Activated CD4-positive, alpha-beta memory T cell treated with anti-CD3 and anti-CD28 coated beads, Interleukin-2, amount 10 ng/mL, durations not matched to agents 7 days and 5 days (primary cell): ENCODE measurements at regions not wholly inside any gene's neighbourhood (a gene's known extent, or its start where the extent isn't known, plus 50 kb on each side); places are given as distances from the start of the nearest gene placed in this dataset.

ENCODE experiments used
- CTCF ChIA-PET: fragments of 350-600 bp; sonication (Branson Sonifier 250); formaldehyde crosslinking; loops from one replicate; lab custom pipeline; 2021; ENCODE audit warnings: antibody characterized with exemption, inconsistent platforms; lab: Charles Lee
- POLR2A ChIA-PET: fragments of 350-600 bp; sonication (Branson Sonifier 250); formaldehyde crosslinking; loops from one replicate; lab custom pipeline; 2021; ENCODE audit warnings: antibody characterized with exemption; lab: Charles Lee
- DNase-seq: peaks from one replicate; pipeline ENCODE4 v3.0.0-alpha.2; 2020
- H3K27ac Mint-ChIP-seq: one replicate; pipeline ENCODE4 v1.8.0; 2021; ENCODE audit warnings: mild to moderate bottlenecking, mixed read lengths
- H3K27me3 Mint-ChIP-seq: one replicate; pipeline ENCODE4 v1.8.0; 2021; ENCODE audit warnings: mixed read lengths
- H3K36me3 Mint-ChIP-seq: one replicate; pipeline ENCODE4 v1.8.0; 2021; ENCODE audit warnings: low read depth, mixed read lengths
- H3K4me1 Mint-ChIP-seq: one replicate; pipeline ENCODE4 v1.8.0; 2021; ENCODE audit warnings: mixed read lengths
- H3K4me3 Mint-ChIP-seq: one replicate; pipeline ENCODE4 v1.8.0; 2021; ENCODE audit warnings: mild to moderate bottlenecking, mixed read lengths
- H3K9me3 Mint-ChIP-seq: one replicate; pipeline ENCODE4 v1.8.0; 2021; ENCODE audit warnings: mixed read lengths

DNA sequence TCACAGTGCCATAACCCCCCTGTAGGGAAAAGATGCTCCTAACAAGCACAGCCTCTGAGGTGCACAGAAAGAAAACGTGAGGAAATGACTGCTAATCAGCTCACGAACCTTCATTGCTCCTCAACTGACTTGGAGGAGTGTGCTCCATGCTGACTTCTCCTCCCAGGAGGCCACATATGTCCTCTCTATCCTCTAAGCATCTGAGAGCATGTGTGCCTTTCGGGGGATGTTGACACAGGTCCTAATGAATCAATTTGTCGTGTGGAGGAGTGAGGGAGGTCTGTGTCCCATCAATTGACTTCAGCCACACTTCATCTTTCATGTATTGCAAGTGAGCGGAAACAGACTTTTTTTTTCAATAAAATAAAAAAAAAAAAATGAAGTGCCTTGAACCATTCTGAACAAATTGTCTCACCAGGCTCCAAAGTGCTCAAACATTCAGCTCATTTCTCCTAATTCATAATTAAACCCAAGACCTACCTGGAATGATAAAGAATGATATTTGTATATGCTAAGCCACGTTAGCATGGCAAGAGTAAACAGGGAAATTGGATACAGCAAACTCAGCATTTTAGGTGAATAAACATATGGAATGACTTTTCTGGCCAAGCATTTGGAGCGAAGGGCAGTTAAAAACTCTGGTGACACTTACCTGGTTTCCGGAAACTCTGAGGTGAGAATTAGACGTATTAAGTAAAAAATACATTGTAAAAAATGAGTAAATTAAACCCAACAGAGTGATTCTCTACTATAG lies 317.6 kb upstream of the FAT3 start:
- POLR2A ChIA-PET = no interaction called here

DNA sequence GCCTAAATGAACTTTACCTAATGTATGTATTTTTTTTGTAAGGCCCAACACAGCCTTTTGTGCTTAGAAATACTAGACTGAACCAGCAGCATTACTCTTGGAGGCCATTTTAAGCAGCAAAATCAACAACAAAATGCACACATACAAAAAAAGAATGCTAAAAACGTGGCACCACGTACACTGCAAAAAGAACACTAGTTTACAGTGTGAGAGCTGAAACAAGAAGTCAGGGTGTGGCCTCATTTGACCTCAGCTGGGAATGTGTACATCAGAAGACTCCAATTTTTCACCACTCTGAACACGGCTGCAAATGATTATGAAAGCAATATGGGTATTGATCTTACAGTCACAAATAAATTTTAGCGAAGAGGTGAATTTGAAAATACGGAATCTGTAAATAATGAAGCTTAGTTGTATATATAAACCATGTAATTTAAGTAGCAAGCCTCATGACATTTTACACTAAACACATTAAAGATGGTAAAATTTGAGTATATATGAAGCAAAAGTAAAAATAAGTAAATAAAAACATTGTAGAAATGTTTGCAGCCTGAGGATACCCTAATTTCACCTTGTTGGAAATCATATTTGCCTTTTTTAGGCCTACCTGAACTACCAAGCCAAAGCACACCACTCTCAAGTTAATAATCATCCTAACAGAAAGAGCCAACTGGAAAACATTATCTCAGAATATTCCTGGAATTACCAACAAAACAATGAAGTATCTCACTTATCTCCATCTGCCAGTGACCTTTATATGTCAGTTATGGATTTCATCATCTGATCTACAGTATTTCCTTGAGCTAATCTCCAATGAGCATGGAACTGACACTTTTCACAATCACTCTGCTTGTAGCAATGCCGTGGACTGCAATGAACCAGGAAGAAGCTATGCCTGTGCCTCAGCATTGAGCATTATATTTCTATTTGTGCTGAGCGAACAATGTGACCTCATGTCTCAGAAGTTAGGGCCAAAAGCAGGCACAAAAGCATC lies 319.5 kb upstream of the FAT3 start:
- Mint-ChIP-seq H3K9me3 (peaks cover 5% of the 10 kb centered on the region), H3K27me3 (no peaks in the 10 kb centered on the region), H3K4me1 (no peaks in the 10 kb centered on the region), H3K4me3 (no peak overlapping the region), H3K36me3 (no peaks in the 10 kb centered on the region), H3K27ac (no peak overlapping the region)
- ChIA-PET POLR2A (no interaction called here), CTCF (no interaction called here)
- no peak for DNase-seq

More for the DNA sequence above, 317.6 kb upstream of the FAT3 start:
- CTCF ChIA-PET = no interaction called here
- DNase-seq = no peak
- H3K27me3 Mint-ChIP-seq = no peaks in the 10 kb centered on the region
- H3K4me3 Mint-ChIP-seq = no peak overlapping the region
- no peaks in the 10 kb centered on the region for H3K4me1 Mint-ChIP-seq
- H3K36me3 Mint-ChIP-seq = no peaks in the 10 kb centered on the region
- peaks cover 5% of the 10 kb centered on the region for H3K9me3 Mint-ChIP-seq
- H3K27ac Mint-ChIP-seq = no peak overlapping the region

DNA sequence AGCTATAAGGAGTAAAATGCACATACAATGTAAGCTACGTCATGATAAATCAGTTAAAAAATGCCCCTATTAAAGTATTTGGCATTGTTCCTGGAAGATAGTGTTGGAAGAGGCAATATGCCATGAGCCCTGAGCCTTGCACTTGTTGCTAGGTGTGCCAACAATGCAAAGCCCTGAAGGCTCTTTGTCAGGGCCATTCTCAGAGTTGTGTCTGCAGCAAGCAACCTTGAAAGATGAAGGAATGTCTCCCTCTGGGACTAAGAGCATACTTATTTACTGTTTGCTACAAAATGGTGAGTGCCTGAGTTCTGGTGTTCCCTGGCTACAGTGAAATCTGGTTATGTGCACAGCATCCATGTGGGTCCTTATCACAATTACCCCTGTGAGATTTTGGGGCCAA lies 322.3 kb upstream of the FAT3 start:
- no peak for DNase-seq
- Mint-ChIP-seq H3K27me3 (no peaks in the 10 kb centered on the region), H3K4me1 (no peaks in the 10 kb centered on the region), H3K9me3 (peaks cover 4% of the 10 kb centered on the region), H3K4me3 (no peak overlapping the region), H3K27ac (no peak overlapping the region), H3K36me3 (no peaks in the 10 kb centered on the region)
- ChIA-PET POLR2A (no interaction called here), CTCF (no interaction called here)

DNA sequence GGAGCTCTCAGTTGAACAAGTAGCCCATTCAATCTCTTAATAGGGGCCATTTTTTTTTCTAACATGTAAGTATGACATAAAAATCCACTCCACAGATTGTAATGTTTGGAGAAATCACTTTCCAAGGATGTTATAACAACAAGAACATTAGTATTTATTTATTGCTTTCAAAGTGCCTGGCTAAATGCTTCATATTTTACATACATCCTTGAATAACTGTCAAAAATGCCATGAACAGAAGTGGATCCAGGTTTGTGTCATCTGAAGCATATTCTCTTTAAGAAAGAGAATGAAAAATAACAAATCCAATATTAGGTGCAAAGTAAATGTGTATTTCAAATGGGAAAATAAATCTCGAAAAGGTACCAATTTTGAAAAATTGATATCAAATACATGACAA lies 344.0 kb upstream of the FAT3 start:
- no peaks in the 10 kb centered on the region for H3K4me1 Mint-ChIP-seq

DNA sequence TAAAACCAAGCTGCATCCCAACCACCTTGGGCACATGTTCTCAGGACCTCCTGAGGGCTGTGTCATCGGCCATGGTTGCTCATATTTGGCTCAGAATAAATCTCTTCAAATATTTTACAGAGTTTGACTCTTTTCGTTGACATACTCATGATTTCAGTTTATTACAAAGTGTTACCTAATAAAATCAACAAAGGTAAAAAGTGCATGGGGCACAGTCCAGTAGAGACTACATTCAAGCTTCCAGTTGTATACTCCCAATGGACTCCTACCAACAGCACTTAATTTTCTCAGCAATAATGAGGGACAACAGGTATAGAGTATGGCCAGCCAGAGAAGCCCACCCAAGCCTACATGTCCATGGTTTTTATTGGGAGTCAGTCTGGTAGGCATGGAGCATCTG lies 347.9 kb upstream of the FAT3 start:
- no peak for DNase-seq
- no peaks in the 10 kb centered on the region for H3K27me3 Mint-ChIP-seq
- H3K4me1 Mint-ChIP-seq = no peaks in the 10 kb centered on the region
- CTCF ChIA-PET = no interaction called here
- POLR2A ChIA-PET = no interaction called here
- H3K4me3 Mint-ChIP-seq = no peak overlapping the region
- no peaks in the 10 kb centered on the region for H3K36me3 Mint-ChIP-seq
- H3K27ac Mint-ChIP-seq = no peak overlapping the region
- peaks cover 3% of the 10 kb centered on the region for H3K9me3 Mint-ChIP-seq

More for the DNA sequence above, 344.0 kb upstream of the FAT3 start:
- Mint-ChIP-seq H3K27ac (no peak overlapping the region), H3K36me3 (no peaks in the 10 kb centered on the region), H3K9me3 (peaks cover 2% of the 10 kb centered on the region), H3K27me3 (no peaks in the 10 kb centered on the region), H3K4me3 (no peak overlapping the region)
- CTCF ChIA-PET = no interaction called here
- no peak for DNase-seq
- POLR2A ChIA-PET = no interaction called here

DNA sequence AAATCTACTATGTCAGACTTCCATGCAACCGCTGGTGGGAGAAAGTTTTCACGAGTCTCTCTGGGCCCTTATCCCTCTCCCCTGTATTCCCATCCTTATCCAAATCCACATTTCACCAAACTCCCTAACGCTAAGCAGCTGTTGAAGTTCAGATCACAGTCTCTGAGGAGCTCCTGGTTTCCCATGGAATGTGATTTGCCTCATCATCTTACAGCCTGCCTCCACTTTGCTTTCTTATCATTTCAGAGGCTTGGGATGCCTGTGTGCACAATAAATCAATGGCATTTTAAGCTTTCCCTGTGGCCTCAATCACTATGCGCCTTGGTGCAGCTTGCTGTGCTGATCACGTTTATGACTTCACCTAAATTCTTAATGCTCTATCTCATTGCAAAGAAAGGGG lies 352.4 kb upstream of the FAT3 start:
- POLR2A ChIA-PET = no interaction called here

DNA sequence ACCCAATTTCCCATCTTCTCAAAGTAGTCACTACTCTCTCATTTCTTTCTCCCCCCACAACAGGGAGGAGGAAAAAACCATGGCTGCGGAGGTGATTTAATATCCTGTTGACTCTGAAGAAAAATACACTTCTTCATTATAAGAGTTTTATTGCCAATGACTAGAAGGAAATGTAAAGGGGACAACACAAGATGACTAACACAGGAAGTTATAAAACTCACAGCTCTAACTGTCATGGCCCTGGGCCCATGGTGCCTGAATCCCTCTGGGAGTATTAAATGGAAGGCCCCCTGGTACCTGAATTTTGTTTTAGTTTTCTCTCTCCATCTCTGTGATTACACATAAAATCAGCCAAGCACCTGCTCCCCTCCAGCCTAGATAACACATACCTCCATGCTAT lies 352.8 kb upstream of the FAT3 start:
- Mint-ChIP-seq H3K4me3 (no peak overlapping the region), H3K9me3 (peaks cover 3% of the 10 kb centered on the region), H3K27me3 (no peaks in the 10 kb centered on the region), H3K27ac (no peak overlapping the region), H3K4me1 (no peaks in the 10 kb centered on the region), H3K36me3 (no peaks in the 10 kb centered on the region)
- DNase-seq = no peak
- ChIA-PET POLR2A (no interaction called here), CTCF (no interaction called here)

More for the DNA sequence above, 352.4 kb upstream of the FAT3 start:
- no peak for DNase-seq
- Mint-ChIP-seq H3K9me3 (peaks cover 4% of the 10 kb centered on the region), H3K36me3 (no peaks in the 10 kb centered on the region), H3K4me3 (no peak overlapping the region), H3K27me3 (no peaks in the 10 kb centered on the region), H3K4me1 (no peaks in the 10 kb centered on the region), H3K27ac (no peak overlapping the region)
- CTCF ChIA-PET = no interaction called here

DNA sequence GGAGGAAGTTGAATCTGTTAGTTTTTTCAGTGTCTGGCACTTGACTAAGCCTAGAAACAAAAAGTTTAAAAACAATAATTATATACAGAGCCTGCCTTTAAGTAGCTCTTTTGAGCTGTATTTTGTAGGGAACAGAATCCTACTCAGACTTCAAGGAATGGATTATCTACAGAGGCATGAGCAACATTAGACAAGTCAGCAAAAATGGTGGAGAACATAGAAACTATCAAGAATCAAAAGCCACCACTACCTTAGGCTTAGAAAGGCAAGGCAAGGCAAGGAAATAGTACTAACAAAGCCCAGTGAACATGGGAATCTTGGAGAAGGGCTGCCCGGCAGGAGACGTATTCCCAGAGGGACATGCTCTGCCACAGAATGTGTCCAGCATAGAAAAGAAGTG lies 353.6 kb upstream of the FAT3 start:
- peaks cover 7% of the 10 kb centered on the region for H3K9me3 Mint-ChIP-seq
- CTCF ChIA-PET = no interaction called here
- POLR2A ChIA-PET = no interaction called here
- no peaks in the 10 kb centered on the region for H3K36me3 Mint-ChIP-seq
- no peak for DNase-seq
- H3K4me3 Mint-ChIP-seq = no peak overlapping the region
- no peaks in the 10 kb centered on the region for H3K4me1 Mint-ChIP-seq
- H3K27me3 Mint-ChIP-seq = no peaks in the 10 kb centered on the region
- no peak overlapping the region for H3K27ac Mint-ChIP-seq

DNA sequence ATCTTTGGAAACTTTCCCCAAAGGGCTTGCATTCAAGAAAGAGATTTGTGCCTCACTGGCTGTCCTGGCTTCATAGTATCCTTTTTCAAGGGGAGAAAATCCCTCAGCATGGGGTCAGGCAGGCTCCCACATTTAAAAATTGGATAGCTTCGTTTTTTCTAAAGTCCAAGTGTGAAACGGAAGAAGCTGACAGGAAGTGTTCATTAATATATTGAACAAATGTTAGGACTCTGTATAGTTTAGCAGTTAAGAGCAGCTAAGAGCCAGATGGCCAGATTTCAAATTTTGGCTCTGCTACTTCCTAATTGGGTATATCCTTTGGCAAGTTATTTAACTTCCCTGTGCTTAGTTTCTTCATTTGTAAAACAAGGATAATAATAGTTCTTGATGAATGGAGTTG lies 354.9 kb upstream of the FAT3 start:
- Mint-ChIP-seq H3K4me3 (no peak overlapping the region), H3K4me1 (no peaks in the 10 kb centered on the region), H3K36me3 (no peaks in the 10 kb centered on the region), H3K27ac (no peak overlapping the region), H3K27me3 (no peaks in the 10 kb centered on the region), H3K9me3 (peaks cover 7% of the 10 kb centered on the region)
- CTCF ChIA-PET = no interaction called here
- no peak for DNase-seq
- POLR2A ChIA-PET = no interaction called here

DNA sequence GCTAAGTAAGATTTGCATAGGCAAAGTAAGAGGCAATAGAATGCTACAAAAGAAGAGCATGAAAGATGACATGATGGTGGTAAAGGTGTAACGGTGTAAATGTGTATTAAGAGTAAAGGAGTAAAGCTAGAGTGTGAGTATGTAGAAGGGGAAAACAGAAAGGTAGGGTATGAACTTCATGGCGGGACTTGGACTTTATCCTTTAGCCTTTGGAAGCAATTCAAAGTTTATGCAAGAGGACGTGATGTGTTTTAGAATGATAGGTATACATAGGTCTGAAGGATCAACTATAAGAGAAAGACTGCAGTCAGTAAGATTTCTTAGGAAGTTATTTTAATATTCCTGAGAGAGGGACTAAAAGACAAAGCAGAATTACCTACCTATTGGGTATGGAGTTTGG lies 358.0 kb upstream of the FAT3 start:
- ChIA-PET POLR2A (no interaction called here), CTCF (no interaction called here)
- Mint-ChIP-seq H3K9me3 (peaks cover 6% of the 10 kb centered on the region), H3K4me1 (no peaks in the 10 kb centered on the region), H3K36me3 (no peaks in the 10 kb centered on the region), H3K4me3 (no peak overlapping the region), H3K27ac (no peak overlapping the region), H3K27me3 (no peaks in the 10 kb centered on the region)
- no peak for DNase-seq

DNA sequence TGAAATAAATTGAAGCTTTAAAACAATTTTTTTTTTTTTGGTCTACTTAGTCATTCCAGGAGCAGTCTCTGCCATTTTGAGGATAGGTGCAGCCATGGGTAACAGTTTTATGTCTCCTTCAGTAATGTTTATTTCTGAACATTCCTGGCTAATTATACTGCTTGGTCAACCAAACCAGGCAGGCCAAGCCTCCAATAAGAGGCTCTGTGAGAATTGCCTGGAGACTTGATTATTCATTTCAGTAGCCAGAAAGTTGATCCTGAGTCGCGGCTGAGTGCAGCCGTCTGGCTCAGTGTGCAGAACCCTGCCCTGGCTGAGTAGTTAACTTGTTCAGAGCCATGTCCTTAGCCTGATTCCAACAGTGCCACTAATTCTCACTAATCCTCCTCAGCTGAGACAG lies 364.0 kb upstream of the FAT3 start:
- H3K27me3 Mint-ChIP-seq = no peaks in the 10 kb centered on the region
- H3K4me1 Mint-ChIP-seq = no peaks in the 10 kb centered on the region
- peaks cover 5% of the 10 kb centered on the region for H3K9me3 Mint-ChIP-seq
- no peak for DNase-seq
- H3K27ac Mint-ChIP-seq = no peak overlapping the region
- no peak overlapping the region for H3K4me3 Mint-ChIP-seq
- ChIA-PET CTCF (no interaction called here), POLR2A (no interaction called here)
- H3K36me3 Mint-ChIP-seq = no peaks in the 10 kb centered on the region

DNA sequence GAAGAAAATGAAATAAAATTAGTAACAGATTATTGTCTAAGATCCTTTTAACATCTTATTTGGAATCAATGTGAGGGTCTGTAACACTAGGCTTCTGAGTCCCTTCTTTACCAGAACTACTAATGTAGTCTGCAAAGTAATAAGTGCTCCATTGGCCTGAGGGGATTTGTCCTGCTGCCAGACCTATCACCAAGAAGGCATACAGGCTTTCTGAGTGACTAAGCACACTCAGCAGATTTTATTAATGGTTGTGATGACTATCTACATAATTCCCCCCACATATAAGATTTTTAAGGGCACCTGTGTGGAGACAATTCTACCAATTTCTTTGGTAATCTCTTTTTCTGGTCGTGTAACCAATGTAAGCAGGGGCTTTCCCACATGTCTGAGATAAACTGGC lies 365.0 kb upstream of the FAT3 start:
- H3K9me3 Mint-ChIP-seq = peaks cover 5% of the 10 kb centered on the region
- no peak overlapping the region for H3K4me3 Mint-ChIP-seq
- no peak for DNase-seq
- H3K36me3 Mint-ChIP-seq = no peaks in the 10 kb centered on the region
- H3K27ac Mint-ChIP-seq = no peak overlapping the region
- ChIA-PET CTCF (no interaction called here), POLR2A (no interaction called here)
- H3K27me3 Mint-ChIP-seq = no peaks in the 10 kb centered on the region
- no peaks in the 10 kb centered on the region for H3K4me1 Mint-ChIP-seq

DNA sequence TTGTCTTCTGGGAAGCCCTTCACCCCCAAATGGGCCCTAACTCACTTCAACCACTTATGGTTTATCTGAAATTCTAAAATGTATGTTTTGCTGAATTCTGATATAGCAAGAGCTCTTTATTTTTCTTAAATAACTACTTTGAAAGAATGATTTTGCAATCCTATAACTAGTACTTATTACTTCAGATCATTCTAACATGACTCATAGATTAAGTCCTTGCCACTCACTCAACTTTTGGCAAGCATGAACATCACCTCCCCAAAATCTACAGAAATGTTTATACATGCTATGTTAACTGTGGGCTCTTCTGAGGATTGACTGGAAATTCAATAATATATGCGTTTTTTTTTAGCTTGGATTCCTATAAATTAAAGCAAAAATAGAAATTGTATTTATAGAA lies 367.4 kb upstream of the FAT3 start:
- CTCF ChIA-PET = no interaction called here
- H3K4me1 Mint-ChIP-seq = no peaks in the 10 kb centered on the region
- peaks cover 5% of the 10 kb centered on the region for H3K9me3 Mint-ChIP-seq
- no peaks in the 10 kb centered on the region for H3K36me3 Mint-ChIP-seq
- no peaks in the 10 kb centered on the region for H3K27me3 Mint-ChIP-seq
- POLR2A ChIA-PET = no interaction called here
- no peak overlapping the region for H3K4me3 Mint-ChIP-seq
- no peak for DNase-seq
- no peak overlapping the region for H3K27ac Mint-ChIP-seq
